ENCODE measurements at regions not wholly inside any gene's neighbourhood (a gene's known extent, or its start where the extent isn't known, plus 50 kb on each side); places are given as distances from the start of the nearest gene placed in this dataset.
"Not testable (repeated sequence)": the region's sequence is repeated elsewhere in the genome, so short reads cannot be mapped to it uniquely, and the experiment has no call there.

DNA sequence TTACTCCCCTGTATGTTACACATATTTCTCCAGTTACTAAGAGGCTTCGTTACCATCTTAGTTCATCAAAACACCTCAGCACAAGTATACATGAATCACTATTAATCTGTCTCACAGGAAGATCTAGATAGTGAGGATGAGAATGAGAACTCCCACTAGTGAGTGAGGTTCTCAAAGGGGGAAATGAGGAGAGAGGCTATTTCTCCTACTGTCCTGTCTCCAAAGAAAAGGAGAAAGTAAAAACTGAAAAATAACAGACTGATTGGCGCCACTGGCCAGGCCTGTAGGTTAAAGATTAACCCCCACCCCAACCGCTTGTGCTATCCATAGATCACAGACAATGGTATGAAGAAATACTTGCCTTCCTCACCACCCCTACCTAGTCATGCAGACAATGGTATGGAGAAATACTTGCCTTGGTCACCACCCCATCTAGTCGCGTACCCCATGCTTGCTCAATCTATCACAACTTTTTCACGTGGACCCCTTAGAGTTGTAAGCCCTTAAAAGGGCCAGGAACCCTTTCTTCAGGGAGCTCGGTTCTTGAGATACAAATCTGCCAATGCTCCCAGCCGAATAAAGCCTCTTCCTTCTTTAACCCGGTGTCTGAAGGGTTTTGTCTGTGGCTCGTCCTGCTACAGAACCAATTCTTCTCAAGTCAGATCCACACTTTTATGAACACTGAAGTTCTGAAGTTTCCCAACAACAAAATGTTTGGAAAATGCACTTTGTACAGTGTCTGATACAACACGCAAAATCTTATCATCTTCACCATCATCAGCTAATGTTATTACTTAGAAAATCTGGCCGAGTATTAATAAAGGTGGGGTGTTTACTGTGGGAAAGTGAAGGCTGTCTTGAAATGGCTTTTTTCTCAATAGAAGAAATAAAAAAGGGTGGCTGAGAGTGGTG is 598.1 kb downstream of the UQCRFS1 start:
- H3K4me1 ChIP-seq (replicated peaks in 1 of 2): no peaks in the 10 kb centered on the region
- no peak overlapping the region for H3K4me3 ChIP-seq
- WGBS, 10 experiments: 0 to 97% (median 76%) methylated on average over 1 to 10 of the region's 12 CpGs
- H3K27ac ChIP-seq: no peak overlapping the region
- in situ Hi-C loops (cut with MboI; ENCODE audit: low pct_unique_long_range_greater_than_20kb in 2 of 9, low sequenced_read_pairs in 9 of 9, unreplicated experiment in 9 of 9): loop anchor here in 2 of 9 experiments (10.0 to 25.0 kb wide), 2 partner anchors 150 to 153 kb away; no protein-coding TSS in a partner anchor
- ATAC-seq (replicated peaks in 6 of 8): no peak

DNA sequence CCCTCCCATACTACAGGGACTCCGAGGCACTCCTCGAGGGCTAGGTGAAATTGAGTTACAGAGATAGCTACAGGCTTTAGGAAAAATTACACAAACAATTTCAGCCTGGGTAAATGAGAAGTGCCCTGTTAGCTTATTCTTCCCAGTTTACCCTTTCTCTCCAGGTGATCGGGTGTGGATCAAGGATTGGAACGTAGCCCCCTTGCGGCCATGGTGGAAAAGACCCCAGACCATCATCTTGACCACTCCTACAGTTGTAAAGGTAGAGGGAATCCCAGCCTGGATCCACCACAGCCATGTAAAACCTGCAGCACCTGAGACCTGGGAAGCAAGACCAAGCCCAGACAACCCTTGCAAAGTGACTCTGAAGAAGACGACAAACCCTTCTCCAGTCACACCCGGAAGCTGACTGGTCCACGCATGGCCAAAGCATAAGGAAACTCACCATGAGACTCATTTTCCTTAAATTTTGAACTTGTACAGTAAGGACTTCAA is 600.6 kb downstream of the UQCRFS1 start:
- 0 to 100% (median 70%) methylated on average over 1 to 6 of the region's 8 CpGs; no CpG with 5 or more reads in 2 of the 10 experiments for WGBS, 10 experiments
- H3K27ac ChIP-seq: no peak overlapping the region
- ATAC-seq (replicated peaks in 6 of 8): no peak
- in situ Hi-C loops (cut with MboI; ENCODE audit: low pct_unique_long_range_greater_than_20kb in 2 of 9, low sequenced_read_pairs in 9 of 9, unreplicated experiment in 9 of 9): loop anchor here in 2 of 9 experiments (10.0 to 25.0 kb wide), 2 partner anchors 148 to 150 kb away; no protein-coding TSS in a partner anchor
- no peak overlapping the region for H3K4me3 ChIP-seq
- no peaks in the 10 kb centered on the region for H3K4me1 ChIP-seq (replicated peaks in 1 of 2)

GRCh38 chr19:28611227-28611914 is 601.6 kb downstream of the UQCRFS1 start:
- not testable (repeated sequence) for H3K27ac ChIP-seq; ATAC-seq (replicated peaks in 6 of 8); H3K4me1 ChIP-seq (replicated peaks in 1 of 2); H3K4me3 ChIP-seq
- in situ Hi-C loops (cut with MboI; ENCODE audit: low pct_unique_long_range_greater_than_20kb in 2 of 9, low sequenced_read_pairs in 9 of 9, unreplicated experiment in 9 of 9): loop anchor here in 2 of 9 experiments (10.0 to 25.0 kb wide), 2 partner anchors 147 to 149 kb away; no protein-coding TSS in a partner anchor
- 0 to 100% (median 81%) methylated on average over 1 to 5 of the region's 8 CpGs; no CpG with 5 or more reads in 3 of the 10 experiments for WGBS, 10 experiments

DNA sequence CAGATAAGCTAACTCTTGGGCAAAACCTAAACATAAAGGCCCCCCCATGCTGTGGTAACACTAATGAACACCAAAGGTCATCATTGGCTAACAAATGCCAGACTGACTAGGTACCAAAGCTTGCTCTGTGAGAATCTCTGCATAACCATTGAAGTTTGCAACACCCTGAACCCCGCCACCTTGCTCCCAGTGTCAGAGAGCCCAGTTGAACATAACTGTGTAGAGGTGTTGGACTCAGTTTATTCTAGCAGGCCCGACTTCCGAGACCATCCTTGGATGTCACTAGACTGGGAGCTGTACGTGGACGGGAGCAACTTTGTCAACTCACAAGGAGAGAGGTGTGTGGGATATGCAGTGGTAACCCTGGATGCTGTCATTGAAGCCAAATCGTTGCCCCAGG is 602.2 kb downstream of the UQCRFS1 start:
- no peak overlapping the region for H3K27ac ChIP-seq
- H3K4me3 ChIP-seq: no peak overlapping the region
- no peak for ATAC-seq (replicated peaks in 6 of 8)
- H3K4me1 ChIP-seq (replicated peaks in 1 of 2): no peaks in the 10 kb centered on the region
- in situ Hi-C loops (cut with MboI; ENCODE audit: low pct_unique_long_range_greater_than_20kb in 2 of 9, low sequenced_read_pairs in 9 of 9, unreplicated experiment in 9 of 9): loop anchor here in 2 of 9 experiments (10.0 to 25.0 kb wide), 2 partner anchors 146 to 148 kb away; no protein-coding TSS in a partner anchor
- 26 to 100% (median 86%) methylated on average over 1 to 5 of the region's 6 CpGs; no CpG with 5 or more reads in 3 of the 10 experiments for WGBS, 10 experiments

DNA sequence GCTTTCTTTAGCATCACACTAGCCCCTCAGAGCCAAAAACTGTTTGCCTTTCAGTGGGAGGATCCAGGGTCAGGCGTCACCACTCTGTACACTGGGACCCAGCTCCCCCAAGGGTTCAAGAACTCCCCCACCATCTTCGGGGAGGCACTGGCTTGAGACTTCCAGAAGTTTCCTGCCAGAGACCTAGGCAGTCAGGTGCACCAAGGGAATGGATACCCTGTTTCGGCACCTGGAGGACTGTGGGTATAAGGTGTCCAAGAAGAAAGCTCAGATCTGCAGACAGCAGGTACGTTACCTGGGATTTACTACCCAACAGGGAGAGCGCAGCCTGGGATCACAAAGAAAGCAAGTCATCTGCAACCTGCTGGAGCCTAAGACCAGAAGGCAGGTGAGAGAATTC is 603.0 kb downstream of the UQCRFS1 start:
- Histone ChIP-seq H3K27ac (no peak overlapping the region), H3K4me1 (replicated peaks in 1 of 2) (no peaks in the 10 kb centered on the region), H3K4me3 (no peak overlapping the region)
- 95 to 100% (median 98%) methylated on average over 1 to 5 of the region's 5 CpGs; no CpG with 5 or more reads in 6 of the 10 experiments for WGBS, 10 experiments
- in situ Hi-C loops (cut with MboI; ENCODE audit: low pct_unique_long_range_greater_than_20kb in 2 of 9, low sequenced_read_pairs in 9 of 9, unreplicated experiment in 9 of 9): loop anchor here in 2 of 9 experiments (10.0 to 25.0 kb wide), 2 partner anchors 145 to 148 kb away; no protein-coding TSS in a partner anchor
- ATAC-seq (replicated peaks in 6 of 8): no peak

DNA sequence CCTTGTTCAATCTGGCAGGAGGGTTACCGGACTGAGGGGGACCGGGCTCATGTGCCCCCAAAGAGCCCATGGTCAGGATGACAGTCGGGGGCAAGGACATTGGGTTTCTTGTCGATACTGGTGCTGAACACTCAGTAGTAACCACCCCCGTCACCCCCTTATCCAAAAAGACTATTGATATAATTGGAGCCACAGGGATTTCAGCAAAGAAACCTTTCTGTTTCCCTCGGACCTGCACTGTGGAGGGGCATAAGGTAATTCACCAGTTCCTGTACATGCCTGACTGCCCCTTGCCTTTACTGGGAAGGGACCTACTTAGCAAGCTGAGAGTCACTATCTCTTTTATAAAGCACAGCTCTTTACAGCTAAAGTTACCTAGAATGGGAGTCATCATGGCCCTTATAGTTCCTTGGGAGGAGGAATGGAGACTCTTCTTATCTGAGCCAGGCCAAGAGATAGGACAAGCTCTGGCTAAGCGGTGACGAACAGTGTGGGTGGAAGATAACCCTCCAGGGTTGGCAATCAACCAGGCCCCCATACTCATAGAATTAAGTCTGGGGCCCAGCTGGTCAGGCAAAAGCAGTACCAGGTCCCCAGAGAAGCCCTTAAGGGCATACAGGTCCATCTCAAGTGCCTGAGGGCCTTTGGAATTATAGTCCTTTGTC is 603.7 kb downstream of the UQCRFS1 start:
- Histone ChIP-seq H3K4me3 (no peak overlapping the region), H3K27ac (no peak overlapping the region), H3K4me1 (replicated peaks in 1 of 2) (no peaks in the 10 kb centered on the region)
- in situ Hi-C loops (cut with MboI; ENCODE audit: low pct_unique_long_range_greater_than_20kb in 2 of 9, low sequenced_read_pairs in 9 of 9, unreplicated experiment in 9 of 9): loop anchor here in 1 of 9 experiments (25.0 kb wide), 1 partner anchor 147 kb away; no protein-coding TSS in a partner anchor
- no peak for ATAC-seq (replicated peaks in 6 of 8)
- WGBS, 10 experiments: 48 to 100% (median 80%) methylated on average over 1 to 6 of the region's 8 CpGs; no CpG with 5 or more reads in 4 of the 10 experiments

- in situ Hi-C loops (cut with MboI; ENCODE audit: low pct_unique_long_range_greater_than_20kb in 2 of 9, low sequenced_read_pairs in 9 of 9, unreplicated experiment in 9 of 9): loop anchor here in 1 of 9 experiments (25.0 kb wide), 1 partner anchor 146 kb away; no protein-coding TSS in a partner anchor
- Histone ChIP-seq H3K27ac (no peak overlapping the region), H3K4me3 (no peak overlapping the region), H3K4me1 (replicated peaks in 1 of 2) (no peaks in the 10 kb centered on the region)
- WGBS, 10 experiments: 14 to 100% (median 88%) methylated on average over 1 to 4 of the region's 4 CpGs; no CpG with 5 or more reads in 3 of the 10 experiments
- ATAC-seq (replicated peaks in 6 of 8): no peak
Observed at GRCh38 chr19:28608292-28608691, 604.7 kb downstream of the UQCRFS1 start.

GRCh38 chr19:28607066-28607583 is 605.8 kb downstream of the UQCRFS1 start:
- in situ Hi-C loops (cut with MboI; ENCODE audit: low pct_unique_long_range_greater_than_20kb in 2 of 9, low sequenced_read_pairs in 9 of 9, unreplicated experiment in 9 of 9): loop anchor here in 1 of 9 experiments (25.0 kb wide), 1 partner anchor 145 kb away; no protein-coding TSS in a partner anchor
- WGBS, 10 experiments: 30 to 100% (median 70%) methylated on average over 1 to 12 of the region's 14 CpGs; no CpG with 5 or more reads in 3 of the 10 experiments
- no peak overlapping the region for H3K27ac ChIP-seq
- ATAC-seq (replicated peaks in 6 of 8): no peak
- H3K4me1 ChIP-seq (replicated peaks in 1 of 2): no peaks in the 10 kb centered on the region
- H3K4me3 ChIP-seq: no peak overlapping the region

- WGBS, 10 experiments: 23 to 93% (median 84%) methylated on average over 1 to 11 of the region's 14 CpGs; no CpG with 5 or more reads in 2 of the 10 experiments
- in situ Hi-C loops (cut with MboI; ENCODE audit: low pct_unique_long_range_greater_than_20kb in 2 of 9, low sequenced_read_pairs in 9 of 9, unreplicated experiment in 9 of 9): loop anchor here in 1 of 9 experiments (25.0 kb wide), 1 partner anchor 144 kb away; no protein-coding TSS in a partner anchor
- H3K4me1 ChIP-seq (replicated peaks in 1 of 2): no peaks in the 10 kb centered on the region
- H3K4me3 ChIP-seq: no peak overlapping the region
- ATAC-seq (replicated peaks in 6 of 8): no peak
- no peak overlapping the region for H3K27ac ChIP-seq
Observed at GRCh38 chr19:28606269-28607032, 606.5 kb downstream of the UQCRFS1 start.

- no peak overlapping the region for H3K27ac ChIP-seq
- in situ Hi-C loops (cut with MboI; ENCODE audit: low pct_unique_long_range_greater_than_20kb in 2 of 9, low sequenced_read_pairs in 9 of 9, unreplicated experiment in 9 of 9): loop anchor here in 1 of 9 experiments (25.0 kb wide), 1 partner anchor 143 kb away; no protein-coding TSS in a partner anchor
- WGBS, 10 experiments: 29 to 100% (median 85%) methylated on average over 1 to 8 of the region's 8 CpGs
- peaks cover 0 to 2% of the 10 kb centered on the region in 2 donors for H3K4me1 ChIP-seq (replicated peaks in 1 of 2)
- ATAC-seq (replicated peaks in 6 of 8): no peak
- H3K4me3 ChIP-seq: no peak overlapping the region
Observed at GRCh38 chr19:28605501-28606268, 607.3 kb downstream of the UQCRFS1 start.

DNA sequence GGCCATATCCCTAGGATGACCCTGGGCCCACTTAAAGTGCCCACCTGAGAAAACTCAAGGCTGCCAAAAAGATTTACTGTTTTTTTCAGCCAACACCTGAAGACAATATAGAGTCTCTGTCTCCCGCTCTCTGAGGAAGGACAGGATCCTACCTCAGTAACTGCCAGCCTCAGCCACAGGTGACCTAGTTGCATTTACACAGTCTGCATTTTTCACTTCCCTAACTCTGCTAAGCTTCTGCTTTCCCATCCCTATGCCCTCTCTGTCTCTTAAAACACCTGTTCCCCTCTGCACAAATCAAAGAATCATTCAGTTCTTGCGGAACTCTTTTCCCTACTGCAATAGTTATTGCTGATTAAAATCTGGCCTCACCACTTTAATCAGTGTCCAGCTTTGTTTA is 609.5 kb downstream of the UQCRFS1 start:
- no peak overlapping the region for H3K4me3 ChIP-seq
- ATAC-seq (replicated peaks in 6 of 8): no peak
- no peak overlapping the region for H3K27ac ChIP-seq
- peaks cover 7 to 11% of the 10 kb centered on the region in 2 donors for H3K4me1 ChIP-seq (replicated peaks in 1 of 2)
- in situ Hi-C loops (cut with MboI; ENCODE audit: low pct_unique_long_range_greater_than_20kb in 2 of 9, low sequenced_read_pairs in 9 of 9, unreplicated experiment in 9 of 9): loop anchor here in 1 of 9 experiments (25.0 kb wide), 1 partner anchor 141 kb away; no protein-coding TSS in a partner anchor
- 59 to 100% (median 95%) methylated on average over 1 to 2 of the region's 2 CpGs; no CpG with 5 or more reads in 1 of the 10 experiments for WGBS, 10 experiments

All from motor neuron (in vitro differentiated cells).